A549 (cell line): ENCODE measurements at regions not wholly inside any gene's neighbourhood (a gene's known extent, or its start where the extent isn't known, plus 50 kb on each side); places are given as distances from the start of the nearest gene placed in this dataset.

Source experiments
- ATAC-seq, 2 experiments: fragments of 200-7000 bp in 1 of 2; fragments of >200 bp in 1 of 2; cut with Nextera tagmentation in 1 of 2; cut with Tn5 transposase in 1 of 2; 3 replicates each; pipeline versions ENCODE4 v1.8.0 to v1.9.1; 2018 to 2020; ENCODE audit warnings: mild to moderate bottlenecking in 1 of 2, moderate library complexity in 1 of 2
- CTCF ChIA-PET: fragments of 300-600 bp; sonication (Branson Sonifier 250); formaldehyde crosslinking; extraction: SDS; loops from one replicate; lab custom pipeline; 2021; ENCODE audit warnings: antibody characterized with exemption, inconsistent platforms; lab: Yijun Ruan, JAX
- POLR2A ChIA-PET: fragments of 350-600 bp; formaldehyde crosslinking; extraction: SDS; loops from one replicate; lab custom pipeline; 2021; ENCODE audit warnings: antibody characterized with exemption, inconsistent platforms; lab: Yijun Ruan, JAX
- DNase-seq, 2 experiments: peaks; one replicate each; pipeline versions ENCODE4 v3.0.0 to v3.0.0-alpha.2; 2011 to 2016; ENCODE audit warnings: low read depth in 1 of 2, low spot score in 1 of 2
- FAIRE-seq: peaks from 2 replicates; lab custom pipeline; 2011; peaks lifted over from hg19 to GRCh38; lab: Jason Lieb, UNC
- H3K27ac ChIP-seq, 2 experiments: fragments of >200 bp; sonication (Bioruptor Twin); formaldehyde crosslinking; 3 replicates each; pipeline ENCODE4 v1.5.1; 2016 to 2017
- H3K4me1 ChIP-seq: fragments of >200 bp; sonication (Bioruptor Twin); formaldehyde crosslinking; 3 replicates; pipeline ENCODE4 v1.6.1; 2016
- H3K4me2 ChIP-seq: fragments of >200 bp; sonication (Bioruptor Twin); formaldehyde crosslinking; 3 replicates; pipeline ENCODE4 v1.6.1; 2016
- H3K4me3 ChIP-seq: fragments of >200 bp; sonication (Bioruptor Twin); formaldehyde crosslinking; 3 replicates; pipeline ENCODE4 v1.5.1; 2016
- H3K9me3 ChIP-seq: fragments of >200 bp; sonication (Bioruptor Twin); formaldehyde crosslinking; 3 replicates; pipeline ENCODE4 v1.6.1; 2016
- EHF ChIP-seq: fragments of 250-450 bp; sonication (Bioruptor Pico); IDR thresholded peaks from 2 replicates; pipeline ENCODE4 v1.5.0; 2020; ENCODE audit warnings: mild to moderate bottlenecking
- FOSL2 ChIP-seq, 2 experiments: fragments of 450-650 bp in 1 of 2; fragments of >200 bp in 1 of 2; sonication (Bioruptor Twin) in 1 of 2; formaldehyde crosslinking; IDR thresholded peaks; 2 replicates each; pipeline versions ENCODE4 v1.5.0 to v1.6.1; 2016 to 2020; ENCODE audit warnings: mild to moderate bottlenecking in 1 of 2, moderate library complexity in 1 of 2
- FOXS1 ChIP-seq: fragments of 250-450 bp; sonication (Bioruptor Pico); IDR thresholded peaks from 2 replicates; pipeline ENCODE4 v1.5.0; 2020; ENCODE audit warnings: mild to moderate bottlenecking, moderate library complexity
- HOXB13 ChIP-seq: fragments of 250-450 bp; sonication (Bioruptor Pico); IDR thresholded peaks from 2 replicates; pipeline ENCODE4 v1.5.0; 2020; ENCODE audit warnings: low read depth, mild to moderate bottlenecking, moderate library complexity
- MAFK ChIP-seq: fragments of 450-650 bp; IDR thresholded peaks from 2 replicates; pipeline ENCODE4 v1.6.1; 2014; ENCODE audit not compliant: partially characterized antibody
- MAZ ChIP-seq: fragments of 150-350 bp; IDR thresholded peaks from 2 replicates; pipeline ENCODE4 v1.6.1; 2014; ENCODE audit warnings: antibody characterized with exemption, low read depth, low read length, borderline replicate concordance
- NFE2L2 ChIP-seq: fragments of 150-350 bp; conservative IDR thresholded peaks from 2 replicates; pipeline ENCODE4 v1.6.1; 2014; ENCODE audit warnings: low read length
- NPAS2 ChIP-seq: fragments of 250-450 bp; sonication (Bioruptor Pico); IDR thresholded peaks from 2 replicates; pipeline ENCODE4 v1.8.0; 2022; ENCODE audit warnings: mild to moderate bottlenecking, moderate library complexity, borderline replicate concordance
- NR3C1 ChIP-seq: fragments of >200 bp; sonication (Bioruptor Twin); formaldehyde crosslinking; IDR thresholded peaks from 3 replicates; pipeline ENCODE4 v1.6.1; 2017
- PHF8 ChIP-seq: fragments of 200-600 bp; sonication (generic); IDR thresholded peaks from 2 replicates; pipeline ENCODE4 v1.6.1; 2016; ENCODE audit warnings: low read depth, mild to moderate bottlenecking, antibody characterized with exemption, moderate library complexity, borderline replicate concordance
- POLR2A ChIP-seq: IDR thresholded peaks from 2 replicates; pipeline ENCODE4 v1.6.1; 2012; ENCODE audit warnings: mild to moderate bottlenecking, low read length
- RAD21 ChIP-seq, 2 experiments: fragments of >200 bp in 1 of 2; sonication (Bioruptor Twin) in 1 of 2; formaldehyde crosslinking in 1 of 2; IDR thresholded peaks in 1 of 2; conservative IDR thresholded peaks in 1 of 2; 2 replicates in 1 of 2; 3 replicates in 1 of 2; pipeline ENCODE4 v1.6.1; 2012 to 2018; ENCODE audit warnings: inconsistent platforms in 1 of 2
- ZFP36 ChIP-seq: fragments of 450-650 bp; IDR thresholded peaks from 2 replicates; pipeline ENCODE4 v1.6.1; 2014; ENCODE audit warnings: borderline replicate concordance; ENCODE audit not compliant: partially characterized antibody
- ZNF302 ChIP-seq: fragments of 250-450 bp; sonication (Bioruptor Pico); IDR thresholded peaks from 2 replicates; pipeline ENCODE4 v1.9.0; 2021; ENCODE audit warnings: inconsistent platforms, mild to moderate bottlenecking, moderate library complexity
- WGBS: methylation state at CpG from one replicate; pipeline ENCODE4 v1.1.6; 2017; ENCODE audit errors: missing lambda C conversion rate; 5-methylcytosine and 5-hydroxymethylcytosine counted together
- TF ChIP-seq, protein P1 (sequence below): IDR thresholded peaks from 2 replicates; pipeline ENCODE4 v1.6.1; 2012
- TF ChIP-seq, protein P2 (sequence below): fragments of >200 bp; sonication (Bioruptor Twin); formaldehyde crosslinking; IDR thresholded peaks from 3 replicates; pipeline ENCODE4 v1.5.1; 2016
- TF ChIP-seq, protein P3 (sequence below): fragments of 250-450 bp; sonication (Bioruptor Pico); IDR thresholded peaks from 2 replicates; pipeline ENCODE4 v1.5.0; 2020; ENCODE audit warnings: low read depth, mild to moderate bottlenecking, moderate library complexity
- TF ChIP-seq, protein P4 (sequence below): fragments of 450-650 bp; IDR thresholded peaks from 2 replicates; pipeline ENCODE4 v1.6.1; 2014; ENCODE audit warnings: antibody characterized with exemption
- TF ChIP-seq, protein P5 (sequence below): fragments of 150-350 bp; IDR thresholded peaks from 2 replicates; pipeline ENCODE4 v1.6.1; 2014; ENCODE audit warnings: low read depth, mild to moderate bottlenecking, low read length

DNA sequence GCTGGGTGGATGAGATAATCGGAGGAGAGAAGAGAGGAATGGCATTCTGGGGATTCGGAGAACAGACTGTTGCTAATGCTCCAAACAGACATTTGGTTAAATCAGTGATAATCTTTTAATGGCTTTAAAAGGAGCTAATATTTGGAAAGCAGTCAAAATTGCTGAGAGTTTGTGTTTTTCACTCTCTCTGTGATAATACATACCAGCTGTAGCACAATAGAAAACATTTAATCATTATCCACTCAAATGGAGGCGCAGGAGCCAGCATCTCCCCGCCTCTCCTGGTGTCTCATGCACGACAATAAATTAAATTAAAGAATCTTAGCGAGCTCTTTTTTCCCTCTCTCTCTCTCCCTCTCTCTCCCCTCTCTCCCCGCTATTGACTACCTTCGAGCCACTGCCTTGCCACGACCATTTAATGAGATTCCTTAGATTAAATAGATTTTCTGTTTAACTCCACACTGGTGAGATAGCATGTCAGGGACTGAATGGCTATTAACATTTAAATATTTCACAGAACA, 268.6 kb upstream of the MVB12B start:
- no peak for FAIRE-seq
- WGBS = 56% methylated on average over 9 of the region's 9 CpGs
- DNase-seq = no peak
- H3K4me2 ChIP-seq = no peak overlapping the region
- no peak overlapping the region for H3K4me3 ChIP-seq
- TF ChIP-seq ZNF302 (CRISPR knock-in tag) = no peak
- TF ChIP-seq RAD21 (conservative IDR thresholded peaks at IDR 0.05 in 1 of 2, IDR thresholded peaks at IDR 0.05 in 1 of 2) = no peak
- TF ChIP-seq NFE2L2 = no peak
- POLR2A ChIA-PET = no interaction called here
- H3K9me3 ChIP-seq = no peaks in the 10 kb centered on the region
- no peak overlapping the region for H3K27ac ChIP-seq
- no peak for ATAC-seq
- H3K4me1 ChIP-seq = no peaks in the 10 kb centered on the region
- CTCF ChIA-PET = no interaction called here

DNA sequence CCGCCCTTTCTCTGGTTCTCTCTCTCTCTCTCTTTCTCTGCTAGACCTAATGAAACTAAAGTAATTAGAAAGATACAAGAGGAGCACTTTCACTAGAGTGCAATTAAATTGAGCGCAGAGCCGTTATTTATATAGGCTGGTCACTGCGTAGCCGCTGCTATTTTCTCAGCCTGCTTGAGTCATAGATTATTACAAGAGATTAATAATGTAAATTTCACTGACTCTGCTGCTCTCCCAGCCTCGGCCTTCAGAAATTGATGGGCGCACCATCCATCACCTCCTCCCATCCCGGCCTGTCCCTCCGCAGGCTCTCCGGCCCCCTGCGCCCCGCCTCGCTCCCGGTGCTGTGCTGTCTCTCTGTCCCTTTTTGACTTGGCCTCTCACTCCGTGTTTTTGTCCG, 268.0 kb upstream of the MVB12B start:
- WGBS = 70% methylated on average over 16 of the region's 16 CpGs
- DNase-seq (no peak), ATAC-seq (no peak), FAIRE-seq (no peak)
- no peaks in the 10 kb centered on the region for H3K9me3 ChIP-seq
- no peak for TF ChIP-seq ZNF302 (CRISPR knock-in tag)
- TF ChIP-seq, protein P1, sequence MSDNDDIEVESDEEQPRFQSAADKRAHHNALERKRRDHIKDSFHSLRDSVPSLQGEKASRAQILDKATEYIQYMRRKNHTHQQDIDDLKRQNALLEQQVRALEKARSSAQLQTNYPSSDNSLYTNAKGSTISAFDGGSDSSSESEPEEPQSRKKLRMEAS = no peak
- no peak for TF ChIP-seq NR3C1
- no peak overlapping the region for H3K4me3 ChIP-seq
- ChIA-PET CTCF (no interaction called here), POLR2A (no interaction called here)
- H3K27ac ChIP-seq = no peak overlapping the region
- H3K4me1 ChIP-seq = no peaks in the 10 kb centered on the region
- H3K4me2 ChIP-seq = no peak overlapping the region

DNA sequence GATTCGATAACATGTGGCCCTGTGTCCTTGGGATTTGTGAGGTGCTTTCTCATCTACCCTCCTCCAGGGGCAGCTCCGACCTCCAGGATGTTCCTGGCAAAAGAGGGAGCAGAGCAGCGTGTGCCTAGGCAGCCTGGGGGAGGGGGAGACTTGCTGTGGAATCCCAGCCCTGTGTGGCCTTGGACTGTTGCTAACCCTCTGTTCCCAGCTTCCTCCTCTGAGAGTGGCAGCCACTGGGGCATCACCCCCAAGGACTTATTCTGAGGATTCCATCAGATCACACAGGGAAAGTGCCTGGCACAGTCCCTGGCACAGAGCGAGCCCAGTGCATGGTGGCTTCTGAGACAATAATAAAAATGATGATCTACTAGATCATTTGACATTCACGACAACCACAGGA, 265.1 kb upstream of the MVB12B start:
- Histone ChIP-seq H3K4me1 (no peaks in the 10 kb centered on the region), H3K4me3 (no peak overlapping the region), H3K9me3 (no peaks in the 10 kb centered on the region), H3K4me2 (no peak overlapping the region), H3K27ac (no peak overlapping the region)
- 22% methylated on average over 5 of the region's 5 CpGs for WGBS
- FAIRE-seq (no peak), ATAC-seq (no peak), DNase-seq (no peak)
- ChIA-PET POLR2A (no interaction called here), CTCF (no interaction called here)
- TF ChIP-seq POLR2A = no peak
- TF ChIP-seq FOXS1 = no peak
- no peak for TF ChIP-seq PHF8
- TF ChIP-seq, protein P2, sequence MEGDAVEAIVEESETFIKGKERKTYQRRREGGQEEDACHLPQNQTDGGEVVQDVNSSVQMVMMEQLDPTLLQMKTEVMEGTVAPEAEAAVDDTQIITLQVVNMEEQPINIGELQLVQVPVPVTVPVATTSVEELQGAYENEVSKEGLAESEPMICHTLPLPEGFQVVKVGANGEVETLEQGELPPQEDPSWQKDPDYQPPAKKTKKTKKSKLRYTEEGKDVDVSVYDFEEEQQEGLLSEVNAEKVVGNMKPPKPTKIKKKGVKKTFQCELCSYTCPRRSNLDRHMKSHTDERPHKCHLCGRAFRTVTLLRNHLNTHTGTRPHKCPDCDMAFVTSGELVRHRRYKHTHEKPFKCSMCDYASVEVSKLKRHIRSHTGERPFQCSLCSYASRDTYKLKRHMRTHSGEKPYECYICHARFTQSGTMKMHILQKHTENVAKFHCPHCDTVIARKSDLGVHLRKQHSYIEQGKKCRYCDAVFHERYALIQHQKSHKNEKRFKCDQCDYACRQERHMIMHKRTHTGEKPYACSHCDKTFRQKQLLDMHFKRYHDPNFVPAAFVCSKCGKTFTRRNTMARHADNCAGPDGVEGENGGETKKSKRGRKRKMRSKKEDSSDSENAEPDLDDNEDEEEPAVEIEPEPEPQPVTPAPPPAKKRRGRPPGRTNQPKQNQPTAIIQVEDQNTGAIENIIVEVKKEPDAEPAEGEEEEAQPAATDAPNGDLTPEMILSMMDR = no peak
- TF ChIP-seq FOSL2 (IDR thresholded peaks at IDR 0.05) = no peak
- TF ChIP-seq FOSL2 (CRISPR knock-in tag; IDR thresholded peaks at IDR 0.05) = no peak
- TF ChIP-seq NPAS2 (CRISPR knock-in tag) = no peak
- TF ChIP-seq HOXB13 (CRISPR knock-in tag) = no peak
- TF ChIP-seq, protein P3, sequence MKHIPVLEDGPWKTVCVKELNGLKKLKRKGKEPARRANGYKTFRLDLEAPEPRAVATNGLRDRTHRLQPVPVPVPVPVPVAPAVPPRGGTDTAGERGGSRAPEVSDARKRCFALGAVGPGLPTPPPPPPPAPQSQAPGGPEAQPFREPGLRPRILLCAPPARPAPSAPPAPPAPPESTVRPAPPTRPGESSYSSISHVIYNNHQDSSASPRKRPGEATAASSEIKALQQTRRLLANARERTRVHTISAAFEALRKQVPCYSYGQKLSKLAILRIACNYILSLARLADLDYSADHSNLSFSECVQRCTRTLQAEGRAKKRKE (CRISPR knock-in tag) = no peak

DNA sequence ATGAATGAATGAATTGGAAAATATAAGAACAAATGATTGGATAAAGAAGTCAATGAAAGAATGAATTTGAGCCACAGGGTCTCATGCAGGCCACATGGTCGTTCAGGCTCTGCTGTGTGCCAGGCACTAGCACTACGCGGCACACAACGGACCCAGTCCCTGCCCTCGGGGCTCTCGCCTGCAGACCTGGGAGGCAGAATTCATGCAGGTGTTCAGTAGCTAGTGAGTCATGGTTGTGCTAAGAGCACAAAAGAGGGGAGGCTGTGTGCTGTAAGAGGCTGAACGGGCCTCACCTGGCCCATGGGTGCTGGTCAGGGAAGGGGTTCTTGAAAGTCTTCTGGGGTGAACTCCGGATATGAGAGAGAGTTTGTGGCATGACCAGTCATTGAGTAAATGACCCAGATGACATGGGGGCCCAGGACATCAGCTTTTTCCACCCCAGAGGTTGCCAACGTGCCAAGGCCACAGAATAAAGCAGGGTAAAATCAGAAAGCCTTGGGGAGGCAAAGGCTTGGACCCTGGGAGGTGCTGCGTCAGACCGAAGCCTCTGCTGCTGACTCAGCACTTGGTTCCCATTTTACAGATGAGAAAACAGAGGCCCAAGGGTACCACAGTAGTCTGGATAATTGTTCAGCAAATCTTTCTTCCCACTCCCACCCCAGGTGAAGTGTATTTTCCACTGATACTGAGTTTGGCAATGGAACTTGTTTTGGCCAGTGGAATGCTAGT, 264.3 kb upstream of the MVB12B start:
- no peak for DNase-seq
- 47% methylated on average over 11 of the region's 11 CpGs for WGBS
- no peak for ATAC-seq
- Histone ChIP-seq H3K4me1 (no peaks in the 10 kb centered on the region), H3K4me2 (no peak overlapping the region), H3K27ac (no peak overlapping the region), H3K4me3 (no peak overlapping the region), H3K9me3 (no peaks in the 10 kb centered on the region)
- FAIRE-seq = no peak
- CTCF ChIA-PET = no interaction called here
- TF ChIP-seq EHF = no peak
- no peak for TF ChIP-seq PHF8
- TF ChIP-seq, protein P4, sequence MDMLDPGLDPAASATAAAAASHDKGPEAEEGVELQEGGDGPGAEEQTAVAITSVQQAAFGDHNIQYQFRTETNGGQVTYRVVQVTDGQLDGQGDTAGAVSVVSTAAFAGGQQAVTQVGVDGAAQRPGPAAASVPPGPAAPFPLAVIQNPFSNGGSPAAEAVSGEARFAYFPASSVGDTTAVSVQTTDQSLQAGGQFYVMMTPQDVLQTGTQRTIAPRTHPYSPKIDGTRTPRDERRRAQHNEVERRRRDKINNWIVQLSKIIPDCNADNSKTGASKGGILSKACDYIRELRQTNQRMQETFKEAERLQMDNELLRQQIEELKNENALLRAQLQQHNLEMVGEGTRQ = no peak
- no peak for TF ChIP-seq ZFP36
- TF ChIP-seq, protein P5, sequence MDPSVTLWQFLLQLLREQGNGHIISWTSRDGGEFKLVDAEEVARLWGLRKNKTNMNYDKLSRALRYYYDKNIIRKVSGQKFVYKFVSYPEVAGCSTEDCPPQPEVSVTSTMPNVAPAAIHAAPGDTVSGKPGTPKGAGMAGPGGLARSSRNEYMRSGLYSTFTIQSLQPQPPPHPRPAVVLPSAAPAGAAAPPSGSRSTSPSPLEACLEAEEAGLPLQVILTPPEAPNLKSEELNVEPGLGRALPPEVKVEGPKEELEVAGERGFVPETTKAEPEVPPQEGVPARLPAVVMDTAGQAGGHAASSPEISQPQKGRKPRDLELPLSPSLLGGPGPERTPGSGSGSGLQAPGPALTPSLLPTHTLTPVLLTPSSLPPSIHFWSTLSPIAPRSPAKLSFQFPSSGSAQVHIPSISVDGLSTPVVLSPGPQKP = no peak
- TF ChIP-seq MAFK = peak; percentile 82
- no peak for TF ChIP-seq MAZ
- TF ChIP-seq FOXS1 = no peak
- POLR2A ChIA-PET = no interaction called here
